Stimulated activated CD4-positive, alpha-beta T cell treated with anti-CD3 and anti-CD28 coated beads, Interleukin-4, amount 100 ng/mL, for 24 hours (primary cell): ENCODE measurements at regions not wholly inside any gene's neighbourhood (a gene's known extent, or its start where the extent isn't known, plus 50 kb on each side); places are given as distances from the start of the nearest gene placed in this dataset.

ENCODE experiments used
- DNase-seq: peaks from one replicate; pipeline ENCODE4 v3.0.0-alpha.2; 2020

GRCh38 chr7:94239661-94240234, 154.9 kb upstream of the COL1A2 start:
- no peak for DNase-seq

DNA sequence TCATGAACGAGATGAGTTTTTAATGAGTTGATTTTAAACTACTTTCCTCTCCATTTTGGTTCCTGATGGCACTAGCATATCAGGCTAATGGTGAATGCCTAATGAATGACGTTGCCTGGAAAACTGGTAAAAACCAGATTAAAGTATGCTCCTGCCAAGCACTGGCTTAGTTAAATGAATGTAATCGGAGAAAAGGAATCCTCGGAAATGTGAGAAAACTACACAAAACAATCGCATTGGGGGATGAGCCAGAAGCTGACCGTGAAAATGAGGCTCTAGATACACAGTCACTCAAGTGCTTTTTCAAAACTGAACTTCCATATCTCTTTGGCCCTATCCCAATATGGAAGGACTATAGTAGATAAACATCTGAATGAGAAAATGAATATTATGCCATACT, 153.8 kb upstream of the COL1A2 start:
- no peak for DNase-seq

- no peak for DNase-seq
Measured at GRCh38 chr7:94241402-94241925, 153.2 kb upstream of the COL1A2 start.

- no peak for DNase-seq
Measured at GRCh38 chr7:94243066-94243711, 151.5 kb upstream of the COL1A2 start.

DNA sequence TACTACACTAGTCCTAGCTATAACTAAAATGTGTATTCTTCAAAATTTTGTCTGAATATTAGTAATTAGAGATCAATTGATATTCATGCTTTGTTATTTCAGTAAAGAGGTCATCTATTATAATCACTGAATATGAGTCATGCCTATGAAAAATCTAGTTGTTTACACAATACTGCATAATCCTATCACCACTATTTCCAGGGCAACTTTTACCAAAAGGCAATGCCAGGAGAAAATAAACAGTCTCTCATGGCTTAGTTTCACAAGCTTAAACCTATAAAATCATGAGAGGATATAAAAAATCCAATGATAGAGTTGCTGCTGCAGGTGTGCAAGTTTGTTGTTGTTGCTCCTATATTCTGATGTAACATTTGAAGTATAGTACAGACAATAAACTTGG, 149.9 kb upstream of the COL1A2 start:
- DNase-seq, result no peak

DNA sequence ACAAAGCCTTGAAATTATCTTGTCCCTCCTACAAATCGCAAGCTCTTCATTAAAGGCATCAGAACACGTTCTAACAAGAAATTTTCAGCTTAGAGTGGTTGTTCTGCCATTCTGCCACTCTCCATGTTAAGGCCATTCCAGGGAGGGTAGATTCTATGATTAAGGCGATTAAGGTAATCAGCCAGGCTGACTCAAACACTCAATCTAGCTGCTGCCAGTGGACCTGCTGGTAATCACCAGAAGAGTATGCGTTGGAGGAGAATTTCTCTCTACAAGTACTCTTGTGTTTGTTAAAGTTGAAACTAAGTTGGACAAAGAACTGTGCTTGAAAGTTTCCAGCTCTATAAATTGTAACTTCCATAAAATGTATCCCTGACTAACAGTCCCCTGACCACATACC, 149.2 kb upstream of the COL1A2 start:
- no peak for DNase-seq

DNA sequence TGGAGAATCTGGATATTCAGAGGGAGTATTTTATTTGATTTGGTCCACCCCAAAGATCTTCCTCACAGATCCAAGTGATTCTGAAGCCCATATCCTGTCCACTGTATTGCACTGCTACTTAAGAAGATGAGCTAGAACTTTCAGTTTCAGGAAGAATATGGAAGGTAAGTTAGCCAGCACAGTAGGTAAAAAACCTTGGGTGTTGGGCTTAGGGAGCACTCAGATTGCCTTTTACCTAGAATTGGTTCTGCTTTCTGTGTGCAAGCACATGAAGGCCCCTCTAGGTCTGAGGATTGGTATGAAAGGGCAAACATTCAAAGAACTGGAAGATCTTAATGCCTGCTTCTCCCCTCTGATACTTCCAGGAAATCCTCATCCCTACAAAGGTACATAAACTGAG, 146.7 kb upstream of the COL1A2 start:
- no peak for DNase-seq

- DNase-seq, result no peak
Measured at GRCh38 chr7:94249631-94250030, 145.1 kb upstream of the COL1A2 start.

DNA sequence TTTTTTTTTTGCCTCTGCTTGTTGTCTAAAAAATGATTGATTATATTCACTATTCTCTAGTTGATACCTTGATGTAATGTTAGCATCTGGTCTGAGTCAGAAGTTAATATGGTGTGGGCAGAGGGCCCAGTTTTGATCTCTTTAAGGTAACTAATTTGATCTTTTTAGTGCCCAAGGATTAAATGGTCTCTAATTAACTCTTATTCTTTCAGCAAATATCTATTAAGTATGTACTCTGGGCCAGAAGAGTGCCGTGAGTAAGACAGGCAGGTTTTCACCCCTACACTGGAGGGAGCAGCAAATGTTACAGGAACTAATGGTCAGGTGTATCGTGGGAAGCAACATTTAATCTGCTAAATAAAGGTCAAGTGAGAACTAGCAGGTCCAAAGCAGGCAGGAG, 144.6 kb upstream of the COL1A2 start:
- no peak for DNase-seq

- DNase-seq, result no peak
Measured at GRCh38 chr7:94250987-94251386, 143.7 kb upstream of the COL1A2 start.

DNA sequence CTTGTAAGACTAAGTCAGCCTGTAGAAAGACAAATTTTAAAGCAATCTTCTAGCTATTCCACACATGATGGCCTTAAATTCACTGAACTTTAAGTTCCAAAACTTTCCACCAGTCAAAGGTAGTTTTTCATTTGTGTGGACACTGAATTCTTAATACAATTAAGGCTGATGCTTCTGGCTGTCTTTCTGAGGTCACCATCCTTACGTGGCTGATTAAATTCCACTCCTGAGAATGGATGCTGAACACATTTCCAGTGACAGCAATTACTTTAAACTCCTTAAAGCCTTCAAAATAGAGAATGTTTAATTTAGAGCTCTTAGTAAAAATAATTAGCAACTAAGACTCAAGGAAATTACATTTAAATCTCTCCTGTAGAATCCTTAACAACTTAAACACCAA, 142.6 kb upstream of the COL1A2 start:
- no peak for DNase-seq

GRCh38 chr7:94252971-94253370, 141.7 kb upstream of the COL1A2 start:
- no peak for DNase-seq

- no peak for DNase-seq
Measured at GRCh38 chr7:94253686-94254085, 141.0 kb upstream of the COL1A2 start.

- DNase-seq, result no peak
Measured at GRCh38 chr7:94258418-94259300, 136.0 kb upstream of the COL1A2 start.

- no peak for DNase-seq
Measured at GRCh38 chr7:94261067-94261466, 133.6 kb upstream of the COL1A2 start.

- no peak for DNase-seq
Measured at GRCh38 chr7:94264756-94265155, 129.9 kb upstream of the COL1A2 start.

DNA sequence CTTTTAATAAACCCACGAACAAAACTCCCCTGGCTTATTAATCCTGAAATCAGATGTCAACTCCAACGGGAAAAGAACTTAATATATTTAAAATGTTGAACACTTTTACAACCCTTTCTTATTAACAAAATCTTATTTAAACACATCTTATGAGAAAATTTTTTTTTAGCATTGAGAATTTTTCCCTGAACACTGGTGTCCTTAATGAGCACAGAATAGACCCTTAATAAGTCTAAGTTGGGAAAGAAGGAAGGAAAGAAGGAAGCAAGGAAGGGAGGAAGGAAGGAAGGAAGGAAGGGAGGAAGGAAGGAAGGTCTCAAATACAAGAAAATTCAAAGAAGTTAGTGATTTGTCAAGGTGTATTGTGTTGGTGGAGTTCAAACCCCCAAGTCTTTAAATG, 129.2 kb upstream of the COL1A2 start:
- DNase-seq, result no peak

- DNase-seq, result no peak
Measured at GRCh38 chr7:94266238-94266644, 128.5 kb upstream of the COL1A2 start.

DNA sequence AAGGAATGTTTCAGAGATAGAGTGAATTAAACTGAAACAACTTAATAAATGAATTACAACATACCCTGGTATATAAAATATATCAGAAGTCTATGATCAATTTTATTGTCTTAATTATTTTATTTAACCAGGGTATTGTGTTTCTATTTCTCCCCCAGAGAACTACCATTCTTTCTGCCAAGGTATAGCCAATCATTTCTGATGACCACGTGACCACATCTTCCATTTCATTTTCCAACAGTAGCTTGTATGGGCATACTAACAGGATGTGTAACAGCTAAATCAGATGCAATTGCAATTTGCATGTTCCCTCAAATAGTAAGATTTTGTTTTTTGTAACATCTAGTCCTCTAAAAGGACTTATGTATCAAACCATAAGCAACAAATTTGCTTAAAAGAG, 123.9 kb upstream of the COL1A2 start:
- DNase-seq, result no peak

- DNase-seq, result no peak
Measured at GRCh38 chr7:94272821-94273583, 121.7 kb upstream of the COL1A2 start.

- DNase-seq, result no peak
Measured at GRCh38 chr7:94274828-94275227, 119.9 kb upstream of the COL1A2 start.

DNA sequence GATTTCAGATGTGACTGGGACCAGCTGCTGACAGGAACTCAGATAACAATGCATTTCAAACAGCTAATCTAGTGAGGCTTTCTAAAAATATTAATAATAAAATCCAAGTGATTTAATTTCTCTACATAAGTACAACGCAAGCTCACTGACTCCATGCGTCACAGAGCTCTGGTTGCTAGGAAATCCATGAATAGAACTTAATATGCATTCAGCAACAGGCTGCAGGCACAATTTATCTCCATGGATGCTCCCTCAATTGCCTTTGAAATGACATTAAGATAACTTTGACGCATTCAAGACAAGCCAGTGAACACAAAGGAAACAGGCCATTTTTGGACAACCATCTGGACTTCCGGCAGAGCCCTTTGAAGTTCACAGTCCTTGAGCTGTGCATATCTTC, 118.7 kb upstream of the COL1A2 start:
- DNase-seq, result no peak

DNA sequence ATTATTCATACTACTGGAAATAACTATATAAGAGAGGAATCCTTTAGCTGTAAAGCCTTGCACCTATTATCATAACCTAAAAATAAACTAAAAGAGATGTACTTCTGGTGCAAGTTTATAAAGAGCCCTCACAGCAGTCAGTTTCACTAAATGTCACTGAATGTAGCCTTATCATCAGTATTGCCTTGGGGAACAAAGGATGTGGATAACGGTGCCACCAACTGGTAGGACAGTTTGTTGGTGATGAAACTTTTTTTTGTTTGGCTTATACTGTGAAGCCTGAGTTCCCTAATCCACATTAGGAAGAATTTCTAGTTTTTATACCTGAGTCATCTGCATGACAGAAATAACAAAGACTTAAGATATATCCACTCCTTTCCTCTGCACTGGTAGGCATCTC, 117.9 kb upstream of the COL1A2 start:
- no peak for DNase-seq
